ENCODE measurements at regions not wholly inside any gene's neighbourhood (a gene's known extent, or its start where the extent isn't known, plus 50 kb on each side); places are given as distances from the start of the nearest gene placed in this dataset.

- Histone ChIP-seq H3K36me3 (ENCODE audit: control insufficient read depth in 2 of 3, insufficient read depth in 3 of 3, low read length in 3 of 3) (no peaks in the 10 kb centered on the region), H3K9me3 (ENCODE audit: control insufficient read depth in 2 of 3, low read length in 3 of 3) (no peaks in the 10 kb centered on the region), H3K27ac (ENCODE audit: low read depth, low read length) (no peak overlapping the region), H3K27me3 (ENCODE audit: control insufficient read depth in 2 of 2, insufficient read depth in 2 of 2, low read length in 2 of 2) (no peaks in the 10 kb centered on the region), H3K4me1 (ENCODE audit: control insufficient read depth in 2 of 2, insufficient read depth in 2 of 2, low read length in 2 of 2) (no peaks in the 10 kb centered on the region), H3K4me3 (ENCODE audit: low read length) (no peak overlapping the region)
- ATAC-seq = no peak
- ChIA-PET POLR2A (no interaction called here), CTCF (no interaction called here)
- DNase-seq = no peak
- Mint-ChIP-seq H3K9me3 (peaks cover 2 to 34% (median 13%) of the 10 kb centered on the region in 11 donors), H3K4me3 (no peak overlapping the region), H3K36me3 (peaks cover 0 to 13% (median 0%) of the 10 kb centered on the region in 5 donors), H3K27ac (no peak overlapping the region), H3K27me3 (no peaks in the 10 kb centered on the region), H3K4me1 (peaks cover 0 to 2% (median 0%) of the 10 kb centered on the region in 7 donors)
- intact Hi-C loops (cut with micrococcal nuclease) = no loop called here
Observed at GRCh38 chr2:183552716-183553115, 428.5 kb downstream of the NUP35 start.

- Mint-ChIP-seq H3K4me3 (no peak overlapping the region), H3K27me3 (peaks cover 0 to 4% (median 0%) of the 10 kb centered on the region in 5 donors), H3K36me3 (no peaks in the 10 kb centered on the region), H3K4me1 (no peaks in the 10 kb centered on the region), H3K9me3 (peaks cover 0 to 2% (median 0%) of the 10 kb centered on the region in 11 donors), H3K27ac (no peak overlapping the region)
- no peaks in the 10 kb centered on the region for H3K27me3 ChIP-seq (ENCODE audit: control insufficient read depth in 2 of 2, insufficient read depth in 2 of 2, low read length in 2 of 2)
- H3K9me3 ChIP-seq (ENCODE audit: control insufficient read depth in 2 of 3, low read length in 3 of 3) = no peaks in the 10 kb centered on the region
- H3K36me3 ChIP-seq (ENCODE audit: control insufficient read depth in 2 of 3, insufficient read depth in 3 of 3, low read length in 3 of 3) = no peaks in the 10 kb centered on the region
- H3K4me1 ChIP-seq (ENCODE audit: control insufficient read depth in 2 of 2, insufficient read depth in 2 of 2, low read length in 2 of 2) = no peaks in the 10 kb centered on the region
- ChIA-PET CTCF (no interaction called here), POLR2A (no interaction called here)
- H3K27ac ChIP-seq (ENCODE audit: low read depth, low read length) = no peak overlapping the region
- H3K4me3 ChIP-seq (ENCODE audit: low read length) = no peak overlapping the region
- DNase-seq (no peak), ATAC-seq (no peak)
- intact Hi-C loops (cut with micrococcal nuclease) = no loop called here
Observed at GRCh38 chr2:183564726-183565125, 440.5 kb downstream of the NUP35 start.

- H3K27me3 Mint-ChIP-seq = no peaks in the 10 kb centered on the region
- Histone ChIP-seq H3K9me3 (ENCODE audit: control insufficient read depth in 2 of 3, low read length in 3 of 3) (peaks cover 0 to 13% (median 0%) of the 10 kb centered on the region in 3 experiments), H3K27ac (ENCODE audit: low read depth, low read length) (no peak overlapping the region), H3K4me3 (ENCODE audit: low read length) (no peak overlapping the region), H3K36me3 (ENCODE audit: control insufficient read depth in 2 of 3, insufficient read depth in 3 of 3, low read length in 3 of 3) (no peaks in the 10 kb centered on the region), H3K4me1 (ENCODE audit: control insufficient read depth in 2 of 2, insufficient read depth in 2 of 2, low read length in 2 of 2) (no peaks in the 10 kb centered on the region), H3K27me3 (ENCODE audit: control insufficient read depth in 2 of 2, insufficient read depth in 2 of 2, low read length in 2 of 2) (no peaks in the 10 kb centered on the region)
- peaks cover 0 to 23% (median 12%) of the 10 kb centered on the region in 11 donors for H3K9me3 Mint-ChIP-seq
- H3K4me3 Mint-ChIP-seq = no peak overlapping the region
- no peaks in the 10 kb centered on the region for H3K4me1 Mint-ChIP-seq
- DNase-seq (no peak), ATAC-seq (no peak)
- ChIA-PET CTCF (no interaction called here), POLR2A (no interaction called here)
- no peaks in the 10 kb centered on the region for H3K36me3 Mint-ChIP-seq
- intact Hi-C loops (cut with micrococcal nuclease) = no loop called here
- H3K27ac Mint-ChIP-seq = no peak overlapping the region
Observed at GRCh38 chr2:183575481-183575880, 451.2 kb downstream of the NUP35 start.

GRCh38 chr2:183579686-183580085 is 455.4 kb downstream of the NUP35 start:
- H3K9me3 ChIP-seq (ENCODE audit: control insufficient read depth in 2 of 3, low read length in 3 of 3) = no peaks in the 10 kb centered on the region
- Mint-ChIP-seq H3K4me3 (no peak overlapping the region), H3K36me3 (no peaks in the 10 kb centered on the region), H3K27ac (no peak overlapping the region), H3K27me3 (no peaks in the 10 kb centered on the region), H3K4me1 (no peaks in the 10 kb centered on the region), H3K9me3 (peaks cover 0 to 21% (median 6%) of the 10 kb centered on the region in 11 donors)
- intact Hi-C loops (cut with micrococcal nuclease) = no loop called here
- no peaks in the 10 kb centered on the region for H3K4me1 ChIP-seq (ENCODE audit: control insufficient read depth in 2 of 2, insufficient read depth in 2 of 2, low read length in 2 of 2)
- H3K27ac ChIP-seq (ENCODE audit: low read depth, low read length) = no peak overlapping the region
- ChIA-PET POLR2A (no interaction called here), CTCF (no interaction called here)
- H3K27me3 ChIP-seq (ENCODE audit: control insufficient read depth in 2 of 2, insufficient read depth in 2 of 2, low read length in 2 of 2) = no peaks in the 10 kb centered on the region
- ATAC-seq (no peak), DNase-seq (no peak)
- no peak overlapping the region for H3K4me3 ChIP-seq (ENCODE audit: low read length)
- H3K36me3 ChIP-seq (ENCODE audit: control insufficient read depth in 2 of 3, insufficient read depth in 3 of 3, low read length in 3 of 3) = no peaks in the 10 kb centered on the region

- H3K36me3 Mint-ChIP-seq = no peaks in the 10 kb centered on the region
- Histone ChIP-seq H3K27me3 (ENCODE audit: control insufficient read depth in 2 of 2, insufficient read depth in 2 of 2, low read length in 2 of 2) (no peaks in the 10 kb centered on the region), H3K36me3 (ENCODE audit: control insufficient read depth in 2 of 3, insufficient read depth in 3 of 3, low read length in 3 of 3) (no peaks in the 10 kb centered on the region), H3K27ac (ENCODE audit: low read depth, low read length) (no peak overlapping the region), H3K9me3 (ENCODE audit: control insufficient read depth in 2 of 3, low read length in 3 of 3) (no peaks in the 10 kb centered on the region), H3K4me3 (ENCODE audit: low read length) (no peak overlapping the region), H3K4me1 (ENCODE audit: control insufficient read depth in 2 of 2, insufficient read depth in 2 of 2, low read length in 2 of 2) (no peaks in the 10 kb centered on the region)
- no peak overlapping the region for H3K4me3 Mint-ChIP-seq
- H3K27me3 Mint-ChIP-seq = no peaks in the 10 kb centered on the region
- intact Hi-C loops (cut with micrococcal nuclease) = no loop called here
- no peaks in the 10 kb centered on the region for H3K4me1 Mint-ChIP-seq
- no peak overlapping the region for H3K27ac Mint-ChIP-seq
- POLR2A ChIA-PET = no interaction called here
- peaks cover 2 to 22% (median 11%) of the 10 kb centered on the region in 11 donors for H3K9me3 Mint-ChIP-seq
- CTCF ChIA-PET = no interaction called here
- DNase-seq (no peak), ATAC-seq (no peak)
Observed at GRCh38 chr2:183592271-183592670, 468.0 kb downstream of the NUP35 start.

GRCh38 chr2:183594150-183594549 is 469.9 kb downstream of the NUP35 start:
- H3K27ac ChIP-seq (ENCODE audit: low read depth, low read length) = no peak overlapping the region
- DNase-seq (no peak), ATAC-seq (no peak)
- no peaks in the 10 kb centered on the region for H3K4me1 ChIP-seq (ENCODE audit: control insufficient read depth in 2 of 2, insufficient read depth in 2 of 2, low read length in 2 of 2)
- ChIA-PET CTCF (no interaction called here), POLR2A (no interaction called here)
- H3K4me3 ChIP-seq (ENCODE audit: low read length) = no peak overlapping the region
- no peaks in the 10 kb centered on the region for H3K4me1 Mint-ChIP-seq
- H3K27me3 ChIP-seq (ENCODE audit: control insufficient read depth in 2 of 2, insufficient read depth in 2 of 2, low read length in 2 of 2) = no peaks in the 10 kb centered on the region
- H3K36me3 ChIP-seq (ENCODE audit: control insufficient read depth in 2 of 3, insufficient read depth in 3 of 3, low read length in 3 of 3) = no peaks in the 10 kb centered on the region
- H3K27me3 Mint-ChIP-seq = no peaks in the 10 kb centered on the region
- no peak overlapping the region for H3K4me3 Mint-ChIP-seq
- intact Hi-C loops (cut with micrococcal nuclease) = no loop called here
- peaks cover 0 to 23% (median 6%) of the 10 kb centered on the region in 11 donors for H3K9me3 Mint-ChIP-seq
- H3K36me3 Mint-ChIP-seq = no peaks in the 10 kb centered on the region
- no peaks in the 10 kb centered on the region for H3K9me3 ChIP-seq (ENCODE audit: control insufficient read depth in 2 of 3, low read length in 3 of 3)
- no peak overlapping the region for H3K27ac Mint-ChIP-seq

GRCh38 chr2:183597841-183598240 is 473.6 kb downstream of the NUP35 start:
- ChIA-PET CTCF (no interaction called here), POLR2A (no interaction called here)
- peaks cover 0 to 23% (median 3%) of the 10 kb centered on the region in 11 donors for H3K9me3 Mint-ChIP-seq
- no peak for DNase-seq
- Histone ChIP-seq H3K27ac (ENCODE audit: low read depth, low read length) (no peak overlapping the region), H3K27me3 (ENCODE audit: control insufficient read depth in 2 of 2, insufficient read depth in 2 of 2, low read length in 2 of 2) (no peaks in the 10 kb centered on the region), H3K4me1 (ENCODE audit: control insufficient read depth in 2 of 2, insufficient read depth in 2 of 2, low read length in 2 of 2) (no peaks in the 10 kb centered on the region), H3K4me3 (ENCODE audit: low read length) (no peak overlapping the region), H3K36me3 (ENCODE audit: control insufficient read depth in 2 of 3, insufficient read depth in 3 of 3, low read length in 3 of 3) (no peaks in the 10 kb centered on the region), H3K9me3 (ENCODE audit: control insufficient read depth in 2 of 3, low read length in 3 of 3) (no peaks in the 10 kb centered on the region)
- intact Hi-C loops (cut with micrococcal nuclease) = no loop called here
- no peaks in the 10 kb centered on the region for H3K36me3 Mint-ChIP-seq
- H3K27ac Mint-ChIP-seq = no peak overlapping the region
- ATAC-seq = no peak
- no peaks in the 10 kb centered on the region for H3K4me1 Mint-ChIP-seq
- H3K27me3 Mint-ChIP-seq = no peaks in the 10 kb centered on the region
- no peak overlapping the region for H3K4me3 Mint-ChIP-seq

Measured in naive thymus-derived CD4-positive, alpha-beta T cell (primary cell).